NCI-H128 (cell line): ENCODE measurements at regions not wholly inside any gene's neighbourhood (a gene's known extent, or its start where the extent isn't known, plus 50 kb on each side); places are given as distances from the start of the nearest gene placed in this dataset.
"Not testable (repeated sequence)": the region's sequence is repeated elsewhere in the genome, so short reads cannot be mapped to it uniquely, and the experiment has no call there.

Experiments
- DNase-seq: peaks from one replicate; lab custom pipeline; 2025; ENCODE audit not compliant: unreplicated experiment; lab: John Stamatoyannopoulos, UW

DNA sequence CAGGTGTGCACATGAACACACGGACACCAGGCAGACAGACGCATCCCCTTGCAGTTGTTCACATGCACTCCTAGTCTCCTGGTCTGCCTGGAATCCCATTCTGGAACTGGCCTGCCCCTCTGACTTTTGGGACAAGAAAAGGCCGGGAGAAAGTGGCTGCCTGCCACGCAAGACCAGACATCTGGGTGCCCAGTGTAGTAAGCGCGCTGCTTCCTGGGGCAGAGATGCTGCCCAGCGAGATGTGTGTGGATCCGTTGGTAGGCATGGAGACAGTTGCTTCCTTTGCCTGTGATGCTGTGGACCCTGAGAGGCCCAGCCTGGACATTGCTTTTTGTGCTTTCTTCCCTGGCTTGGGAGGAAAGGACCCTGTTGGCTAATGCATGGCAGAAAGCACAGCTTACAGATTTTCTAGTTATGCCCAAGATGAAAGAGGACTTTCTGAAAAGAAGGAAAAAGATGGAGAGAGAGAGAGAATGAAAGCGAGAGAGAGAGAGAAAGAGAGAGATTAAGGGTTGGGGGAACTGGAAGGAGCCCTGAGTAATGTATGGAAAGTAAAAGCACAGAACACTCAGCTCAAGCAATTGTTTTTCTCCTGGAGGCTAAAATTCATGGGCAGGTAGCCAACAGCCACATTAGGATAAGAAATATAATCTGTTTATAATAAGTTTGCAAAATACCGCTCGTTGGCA, 235.3 kb downstream of the BCL2L11 start:
- not testable (repeated sequence) for DNase-seq

DNA sequence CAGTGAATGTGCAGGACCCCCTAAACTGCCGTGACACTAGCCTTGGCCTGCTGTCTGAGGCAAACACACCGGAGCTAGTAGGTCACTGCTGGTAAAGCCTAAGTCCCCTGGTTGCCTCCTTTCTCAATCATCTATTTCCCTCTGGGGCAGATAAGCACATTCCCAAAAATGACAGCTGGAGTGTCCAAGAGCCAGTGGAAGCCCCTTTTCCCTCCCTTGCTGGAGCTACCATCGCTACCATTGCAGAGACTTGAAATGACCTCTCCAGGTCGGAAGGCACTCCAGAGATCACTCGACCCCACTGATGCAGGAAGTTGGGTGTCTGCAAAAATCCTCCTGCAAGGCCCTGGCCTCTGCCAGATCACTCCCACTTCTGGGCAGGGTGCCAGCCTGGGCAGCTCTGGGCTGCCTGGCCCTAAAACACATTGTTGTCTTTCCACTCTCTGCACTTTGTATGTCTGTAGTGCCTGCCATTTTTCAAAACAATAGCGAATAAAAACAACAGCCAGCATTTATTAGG, 235.9 kb downstream of the BCL2L11 start:
- not testable (repeated sequence) for DNase-seq

DNA sequence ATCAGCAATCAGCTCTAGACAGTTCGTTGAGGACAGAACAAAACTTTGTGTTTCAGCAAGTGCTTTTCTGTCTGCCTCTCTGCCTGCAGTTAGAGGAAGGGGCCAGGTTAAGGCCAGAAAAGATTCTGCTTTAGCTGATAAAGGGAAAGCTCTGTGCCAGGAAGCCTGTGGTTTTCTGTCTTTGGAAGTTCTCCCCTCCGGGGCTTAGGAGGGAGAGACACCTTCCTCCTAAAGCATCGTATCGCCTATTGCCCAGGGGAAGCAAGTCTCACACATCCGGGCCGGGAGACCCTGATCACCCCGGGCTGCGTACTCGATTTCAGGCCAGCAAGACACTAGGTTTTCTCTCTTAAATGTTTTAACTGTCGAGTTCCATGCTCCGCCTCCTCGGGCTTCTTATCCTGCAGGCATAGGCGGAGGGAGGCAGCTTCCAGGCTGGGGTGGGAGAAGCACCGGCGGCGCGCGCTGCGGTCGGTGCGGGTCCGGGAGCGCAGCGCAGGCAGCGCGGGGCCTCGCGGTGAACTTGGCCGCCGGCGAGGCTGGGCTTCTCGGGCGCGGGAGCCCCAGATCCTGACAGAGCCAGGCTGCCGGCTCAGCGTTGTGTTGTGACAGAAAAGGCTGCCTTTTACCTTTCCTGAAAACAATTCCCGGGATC, 245.4 kb downstream of the BCL2L11 start:
- DNase-seq = not testable (repeated sequence)

DNA sequence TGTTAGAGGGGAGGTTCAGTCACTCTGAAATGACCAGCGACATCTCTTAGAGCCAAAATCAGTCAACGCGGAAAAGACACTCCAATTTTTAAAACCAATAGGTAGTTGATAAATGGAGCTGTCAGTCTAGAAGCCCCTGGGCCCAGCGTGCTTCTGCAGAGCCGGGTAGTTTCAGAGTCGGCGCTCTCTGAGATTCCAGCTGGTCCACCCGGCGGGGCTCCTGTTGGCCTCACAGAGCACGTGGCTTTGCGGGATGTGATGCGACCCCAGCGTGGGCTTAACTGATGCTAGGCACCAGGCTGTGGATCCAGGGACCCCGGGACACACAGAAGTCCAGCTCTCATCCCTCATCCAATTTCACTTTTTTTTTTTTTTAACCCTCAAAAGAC, 245.9 kb downstream of the BCL2L11 start:
- not testable (repeated sequence) for DNase-seq

DNA sequence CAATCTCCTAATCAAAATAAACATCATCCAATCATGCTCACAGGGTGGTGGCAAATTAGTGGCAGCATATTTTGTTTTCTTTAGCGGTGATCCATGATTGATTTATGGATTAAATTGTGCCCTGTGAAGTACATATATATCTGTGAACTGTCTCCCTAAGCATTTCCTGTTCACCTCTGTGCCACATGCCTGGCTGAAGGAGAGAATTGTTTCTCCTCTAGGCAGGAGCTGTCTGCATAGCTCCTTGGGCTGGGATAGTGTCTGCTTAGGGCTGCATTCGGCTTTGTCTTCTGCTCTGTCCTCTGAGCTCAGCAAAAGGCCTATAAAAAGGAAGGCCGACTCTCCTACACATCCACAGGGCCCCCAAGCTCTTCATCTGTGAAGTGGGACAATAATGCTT, 246.4 kb downstream of the BCL2L11 start:
- not testable (repeated sequence) for DNase-seq

DNA sequence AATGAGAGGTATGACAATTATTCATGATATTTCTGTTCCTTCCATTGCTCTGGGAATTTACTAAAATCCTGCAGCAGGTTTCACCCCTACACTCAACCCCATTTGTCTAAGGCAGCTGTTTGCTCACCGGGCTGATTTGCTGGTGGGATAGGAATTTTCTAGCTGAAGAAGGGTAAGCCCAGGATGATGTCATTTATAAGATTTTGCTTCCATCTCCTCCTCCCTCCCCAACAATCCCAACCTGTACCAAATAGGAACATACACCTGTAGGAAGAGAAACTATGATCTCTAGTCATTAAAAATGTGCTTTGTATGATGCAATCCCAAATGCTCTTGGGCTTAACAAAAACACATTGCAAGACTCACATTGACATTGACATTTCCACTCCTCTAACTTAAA, 247.2 kb downstream of the BCL2L11 start:
- DNase-seq = not testable (repeated sequence)

DNA sequence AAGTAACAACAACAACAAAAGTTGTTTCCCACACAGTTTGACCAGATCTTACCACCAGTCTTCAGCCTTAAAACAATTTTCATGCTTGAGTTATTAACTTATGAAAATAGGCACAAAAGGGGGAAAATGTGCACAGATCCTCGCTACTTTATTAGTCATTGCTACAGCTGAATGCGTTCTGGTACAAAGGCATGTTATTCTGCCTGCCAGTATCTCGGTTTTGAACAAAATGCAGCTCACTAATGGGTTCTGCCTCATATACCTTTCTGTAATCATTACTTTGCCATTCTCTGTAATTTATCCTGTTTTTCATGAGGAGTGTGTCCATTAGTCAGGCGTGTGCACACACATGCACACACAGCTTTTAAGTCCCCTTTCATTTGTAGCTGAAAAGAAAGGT, 247.6 kb downstream of the BCL2L11 start:
- not testable (repeated sequence) for DNase-seq

DNA sequence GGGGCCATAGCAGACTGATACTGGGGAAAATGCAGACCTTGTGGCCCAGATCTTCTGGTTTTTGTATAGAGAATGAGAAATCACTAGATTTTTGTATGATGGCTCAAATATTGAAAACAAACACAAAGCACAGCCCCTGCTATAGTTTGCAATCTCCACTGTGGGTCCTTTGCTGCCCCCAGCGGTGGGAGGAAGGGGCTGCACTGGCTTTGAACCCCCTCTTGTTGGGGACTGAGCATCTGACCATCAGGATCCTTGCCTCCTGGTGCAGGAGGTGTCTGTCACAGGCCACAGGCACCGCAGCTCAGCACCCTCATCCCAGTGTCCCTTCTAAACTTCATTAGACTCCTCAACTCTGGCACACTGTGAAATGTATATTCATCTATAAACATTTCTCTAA, 252.3 kb downstream of the BCL2L11 start:
- DNase-seq = not testable (repeated sequence)

DNA sequence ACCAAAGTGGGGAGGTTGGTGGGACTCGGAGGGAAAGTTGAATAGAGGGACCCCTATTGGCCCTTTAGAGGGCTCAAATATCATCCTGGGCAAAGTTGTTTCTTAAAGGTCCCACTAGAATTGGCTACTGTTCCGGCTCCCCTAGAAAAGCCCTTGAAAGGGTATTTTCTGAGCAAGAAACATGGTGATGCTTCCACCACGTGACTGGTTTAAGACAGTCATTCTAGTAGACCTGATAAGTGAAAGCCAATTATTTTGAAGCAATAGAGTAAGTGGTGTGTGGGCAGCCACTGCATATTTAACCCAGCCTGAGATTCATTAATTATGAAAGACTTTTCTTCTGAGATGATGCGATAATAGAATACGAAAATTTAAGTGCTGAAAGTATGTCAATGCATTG, 253.3 kb downstream of the BCL2L11 start:
- DNase-seq = not testable (repeated sequence)

DNA sequence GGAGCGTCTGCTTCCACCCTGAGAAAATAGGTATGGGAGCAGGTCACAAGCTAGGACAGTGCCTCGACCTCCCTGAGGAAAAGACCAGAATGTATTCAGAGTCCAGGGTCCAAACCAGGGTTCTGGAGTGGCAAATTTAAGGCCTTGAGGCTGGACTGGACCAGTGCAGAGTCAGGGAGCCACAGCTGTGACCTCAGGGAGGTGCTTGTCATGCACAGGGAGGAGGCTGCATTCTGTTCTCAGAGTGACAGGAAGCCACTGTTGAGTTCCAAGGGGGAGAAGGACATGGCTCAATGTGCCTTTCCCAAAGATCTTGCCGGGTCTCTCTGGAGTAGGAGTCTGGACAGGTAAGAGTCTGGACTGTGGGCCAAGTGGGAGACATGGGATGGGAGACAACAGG, 254.0 kb downstream of the BCL2L11 start:
- not testable (repeated sequence) for DNase-seq

DNA sequence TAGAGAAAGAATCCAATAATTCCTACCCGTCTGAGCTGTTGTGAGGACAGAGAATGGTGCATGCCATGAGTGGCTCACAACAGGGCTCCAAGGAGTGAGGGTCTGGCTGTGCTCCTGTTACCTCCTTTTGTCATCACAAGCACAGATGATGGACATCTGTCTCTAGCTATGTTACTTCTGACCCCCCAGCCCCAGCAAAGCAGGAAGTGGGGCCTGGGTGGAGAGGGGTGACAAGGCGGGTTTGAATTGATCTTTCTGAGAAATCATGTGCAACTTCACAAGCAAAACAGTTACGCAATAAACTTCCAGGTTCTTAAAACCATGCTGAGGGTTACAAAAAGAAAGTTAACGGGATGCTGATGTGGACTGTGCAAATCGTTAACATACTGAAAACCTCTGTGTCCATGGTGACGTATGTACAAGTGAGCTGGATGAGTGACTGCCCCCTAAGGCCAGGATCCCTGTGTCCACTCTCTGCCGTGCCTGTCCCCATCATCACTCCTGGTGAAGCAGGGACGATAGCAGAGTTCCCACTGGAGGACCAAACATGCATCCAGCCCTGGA, 254.7 kb downstream of the BCL2L11 start:
- not testable (repeated sequence) for DNase-seq

DNA sequence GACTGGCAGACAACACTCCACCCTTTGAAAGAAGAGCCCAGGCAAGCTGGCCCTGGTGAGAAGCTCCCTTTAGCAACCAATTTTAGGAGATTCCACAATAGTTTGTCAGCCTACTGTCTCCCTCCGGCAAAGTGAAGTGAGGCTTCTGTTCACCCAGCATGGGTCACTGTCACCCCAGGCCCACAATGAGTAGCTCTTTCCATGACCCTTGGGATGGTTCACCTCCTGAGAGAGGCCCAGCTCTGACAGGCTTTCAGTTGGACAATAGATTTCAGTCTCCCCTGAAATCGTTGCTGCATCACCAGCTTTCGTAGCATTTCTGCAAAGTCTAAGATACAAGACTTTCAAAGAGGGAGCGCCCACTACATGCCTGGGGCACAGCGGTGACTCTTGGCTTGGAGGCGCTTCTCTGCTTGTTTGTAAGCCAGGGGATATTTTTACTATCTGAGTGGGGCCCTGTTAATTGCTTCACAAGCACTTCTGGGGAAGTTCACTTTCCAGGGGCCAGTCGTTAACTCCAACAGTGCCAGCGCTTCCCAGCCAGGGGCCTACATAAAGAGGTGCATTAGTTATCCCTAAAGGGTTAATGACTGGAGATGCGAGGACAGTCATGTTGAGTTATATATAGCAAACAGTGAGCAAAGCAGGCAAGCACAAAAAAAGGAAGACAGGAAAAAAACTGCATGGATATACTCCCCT, 255.7 kb downstream of the BCL2L11 start:
- not testable (repeated sequence) for DNase-seq

DNA sequence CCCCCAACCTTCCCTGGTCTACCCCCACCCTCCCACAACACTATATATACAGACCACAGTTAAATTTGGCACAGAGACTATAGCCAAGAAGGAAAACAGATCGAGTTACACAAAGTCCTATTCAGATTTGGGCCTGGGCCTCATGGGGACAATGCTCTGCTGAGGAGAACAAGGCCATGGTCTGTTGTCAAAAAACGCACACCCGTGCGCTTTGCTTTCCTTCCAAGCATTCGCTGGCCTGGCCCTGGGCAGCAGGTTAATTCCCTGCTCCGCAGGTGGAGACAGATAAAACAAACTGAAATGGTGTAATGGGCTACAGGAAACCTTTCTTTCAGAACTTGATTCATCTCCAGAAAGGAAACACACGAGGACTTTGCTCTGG, 256.2 kb downstream of the BCL2L11 start:
- DNase-seq = not testable (repeated sequence)

DNA sequence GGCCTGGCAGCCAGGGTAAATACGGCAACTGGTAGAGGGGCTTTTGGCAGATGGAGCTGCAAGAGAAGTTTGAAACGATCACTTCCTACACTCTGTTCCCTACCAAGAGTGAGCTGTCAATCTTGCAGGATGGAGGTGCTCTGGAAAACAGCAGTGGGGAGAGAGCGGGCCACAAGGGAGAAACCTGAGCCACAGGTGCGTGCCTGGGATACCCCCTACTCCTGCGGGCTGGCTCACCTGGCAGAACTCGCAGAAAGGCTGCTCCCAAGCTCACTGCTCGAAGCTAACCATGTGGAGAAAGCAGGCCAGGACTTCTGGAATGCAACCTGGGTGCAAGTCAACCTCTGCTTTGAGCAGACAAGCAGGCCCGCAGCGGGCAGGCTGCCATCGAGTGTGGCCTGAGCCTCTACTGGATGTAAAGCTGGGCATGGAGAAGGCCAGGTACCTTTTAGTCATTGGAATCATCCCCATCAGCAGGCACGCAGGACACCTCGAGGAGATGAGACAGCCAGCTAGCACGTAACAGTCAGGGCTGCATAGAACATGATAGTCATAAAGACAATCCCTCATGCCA, 256.8 kb downstream of the BCL2L11 start:
- DNase-seq = not testable (repeated sequence)

DNA sequence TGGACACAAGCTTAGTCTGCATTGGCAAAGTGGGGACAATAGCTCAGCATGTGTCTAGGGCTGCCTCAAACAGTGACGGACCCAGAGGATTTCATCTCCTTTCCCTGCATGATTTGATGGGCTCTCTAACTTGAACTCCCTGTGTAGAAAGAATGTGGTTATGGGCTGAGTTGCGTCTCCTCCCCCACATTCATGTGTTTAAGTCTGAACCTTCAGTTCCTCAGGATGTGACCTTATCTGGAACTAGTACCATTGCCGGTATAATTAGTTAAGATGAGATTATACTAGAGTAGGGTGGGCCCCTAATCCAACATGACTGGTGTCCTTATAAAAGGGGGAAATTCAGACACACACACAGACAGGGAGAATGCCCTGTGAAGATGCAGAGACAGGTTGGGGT, 257.6 kb downstream of the BCL2L11 start:
- not testable (repeated sequence) for DNase-seq

DNA sequence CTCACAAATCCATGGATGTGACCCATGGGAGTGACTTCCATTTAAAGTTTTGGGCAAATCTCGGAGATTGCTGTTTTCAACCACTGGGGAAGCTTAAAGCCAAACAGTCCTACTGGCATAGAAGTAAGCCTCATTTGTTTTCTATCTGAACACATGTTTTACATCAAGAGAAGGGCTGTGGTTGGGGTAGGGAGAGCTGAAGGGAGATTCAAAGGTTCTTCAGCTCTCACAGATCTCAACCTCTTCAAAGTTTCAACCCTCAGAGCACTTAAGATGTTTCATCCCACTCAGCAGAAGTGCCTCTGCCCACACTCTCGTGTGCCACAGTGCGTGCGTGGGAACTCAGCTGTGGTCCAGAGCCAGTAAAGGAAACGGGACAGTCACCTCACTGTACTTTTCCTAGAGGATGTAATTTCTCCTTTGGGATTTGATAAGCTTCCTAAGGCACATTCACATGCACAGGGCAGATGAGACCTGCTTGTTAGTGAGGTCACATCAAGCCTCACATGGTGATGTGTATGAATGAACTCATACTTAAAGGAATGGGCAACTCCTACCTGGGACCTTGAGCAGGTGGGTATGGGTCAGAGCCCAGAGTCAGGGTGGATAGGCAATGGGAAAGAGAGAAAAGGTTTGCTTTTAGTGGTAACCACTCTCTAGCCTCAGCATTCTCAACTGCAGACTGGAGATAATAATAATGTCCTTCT, 260.2 kb downstream of the BCL2L11 start:
- DNase-seq = not testable (repeated sequence)

DNA sequence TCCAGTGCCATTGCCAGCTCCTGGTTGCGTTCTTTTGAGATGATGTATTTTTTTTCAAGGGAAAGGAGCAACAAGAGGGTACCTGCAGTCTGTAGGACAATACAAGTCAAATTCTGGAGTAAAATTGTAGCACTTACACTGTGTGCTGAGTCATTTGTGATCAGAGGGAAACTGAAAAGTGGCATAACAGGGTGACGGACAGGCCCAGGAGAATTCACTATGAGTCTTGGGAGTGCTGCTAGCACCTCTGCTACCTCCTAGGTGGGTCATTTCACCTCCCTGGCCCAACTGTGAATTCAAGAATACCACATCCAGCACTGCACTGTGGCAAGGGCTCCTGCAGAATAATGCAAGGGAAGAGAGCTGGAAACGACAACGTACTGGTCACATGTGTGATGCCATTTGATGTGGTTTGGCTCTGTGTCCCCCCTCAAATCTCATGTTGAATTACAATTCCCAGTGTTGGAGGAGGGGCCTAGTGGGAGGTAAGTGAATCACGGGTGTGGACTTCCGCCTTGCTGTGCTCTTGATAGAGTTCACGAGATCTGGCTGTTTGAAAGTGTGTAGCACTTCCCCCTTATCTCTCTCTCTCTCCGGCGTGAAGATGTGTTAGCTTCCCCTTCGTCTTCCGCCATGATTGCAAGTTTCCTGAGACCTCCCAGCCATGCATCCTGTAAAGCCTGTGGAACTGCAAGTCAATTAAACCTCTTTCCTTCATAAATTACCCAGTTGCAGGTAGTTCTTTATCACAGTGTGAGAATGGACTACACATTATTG, 261.0 kb downstream of the BCL2L11 start:
- DNase-seq = not testable (repeated sequence)

DNA sequence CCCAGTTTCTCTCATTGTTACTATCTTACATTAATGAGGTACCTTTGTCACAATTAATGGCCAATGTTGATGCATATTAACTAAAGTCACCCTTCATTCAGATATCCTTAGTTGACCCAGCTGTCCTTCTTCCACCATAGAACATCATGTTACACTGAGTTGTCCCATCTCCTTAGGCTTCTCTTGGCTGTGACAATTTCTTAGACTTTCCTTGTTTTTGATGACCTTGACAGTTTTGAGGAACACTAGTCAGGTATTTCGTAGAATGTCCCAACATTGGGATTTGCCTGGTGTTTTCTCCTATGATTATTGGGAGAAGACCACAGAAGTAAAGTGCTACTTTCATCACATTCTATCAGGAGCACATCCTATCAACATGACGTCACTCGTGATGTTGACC, 261.8 kb downstream of the BCL2L11 start:
- not testable (repeated sequence) for DNase-seq

DNA sequence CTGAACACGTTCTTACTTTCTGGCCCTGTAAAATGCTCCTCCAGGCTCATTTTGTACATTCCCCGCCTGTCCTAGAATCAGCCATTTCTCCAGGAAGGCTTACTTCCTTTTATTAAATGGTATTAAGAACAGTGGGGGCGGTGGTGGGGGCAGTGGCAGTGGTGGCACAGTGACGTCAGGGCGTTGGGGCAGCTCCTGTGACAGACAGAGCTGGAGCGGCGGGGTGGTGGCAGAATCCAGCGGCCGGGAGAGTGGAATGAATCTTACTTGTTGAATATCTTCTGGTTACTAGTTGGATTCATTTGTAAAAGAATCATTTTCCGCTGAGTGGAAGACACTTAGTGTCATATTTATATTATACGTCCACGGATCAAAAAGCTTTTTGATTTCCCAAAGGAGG, 262.6 kb downstream of the BCL2L11 start:
- not testable (repeated sequence) for DNase-seq
